ENCODE measurements at regions not wholly inside any gene's neighbourhood (a gene's known extent, or its start where the extent isn't known, plus 50 kb on each side); places are given as distances from the start of the nearest gene placed in this dataset.

DNA sequence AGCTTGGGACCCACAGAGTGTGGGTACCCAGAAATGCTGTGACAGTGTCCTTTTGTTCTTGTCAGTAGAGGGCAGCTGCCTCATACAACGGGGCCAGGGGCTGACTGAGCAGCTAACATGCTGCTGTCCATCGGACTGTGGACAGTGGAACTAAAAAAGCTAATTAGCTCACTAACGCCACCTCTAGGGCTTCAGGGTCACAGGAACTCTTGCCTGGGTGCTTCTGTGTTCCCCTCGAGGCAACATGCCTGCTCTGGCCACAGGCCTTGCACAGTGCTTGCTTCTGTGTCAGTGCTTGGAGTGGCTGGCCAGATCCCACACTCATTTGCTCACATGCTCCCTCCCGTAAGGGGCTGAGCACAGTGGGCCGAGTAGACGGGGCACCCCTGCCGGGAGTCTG, 377.0 kb downstream of the OLFM4 start:
- POLR2A ChIA-PET: no interaction called here
- H3K4me1 Mint-ChIP-seq: no peaks in the 10 kb centered on the region

DNA sequence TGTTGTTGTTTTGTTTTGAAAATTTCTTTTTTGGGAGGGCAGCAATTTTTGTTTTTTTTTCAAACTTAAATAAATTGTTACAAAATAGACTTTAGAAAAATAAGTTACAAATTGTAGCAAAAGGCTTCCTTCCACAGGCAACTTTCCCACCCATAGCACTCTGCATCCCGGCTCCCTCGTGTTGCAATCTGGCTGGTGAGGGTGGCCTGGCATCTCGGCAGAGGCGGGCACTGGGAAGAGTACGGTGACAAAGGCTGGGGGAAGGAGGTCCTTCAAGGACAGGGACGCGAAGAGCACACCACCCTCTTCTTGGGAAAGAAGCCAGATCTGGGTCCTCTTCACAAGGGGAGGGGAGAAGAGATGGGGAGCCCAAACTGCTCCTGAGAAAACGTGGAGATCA, 379.7 kb downstream of the OLFM4 start:
- Histone ChIP-seq H3K27me3 (replicated peaks in 1 of 2; ENCODE audit: control insufficient read depth in 2 of 2, extremely low read depth in 1 of 2, insufficient read depth in 2 of 2, low read length in 1 of 2) (peaks cover 0 to 2% of the 10 kb centered on the region in 2 experiments), H3K9me3 (no peaks in the 10 kb centered on the region), H3K4me1 (ENCODE audit: control insufficient read depth in 1 of 2, extremely low read depth in 1 of 2, insufficient read depth in 2 of 2, low read length in 2 of 2) (no peaks in the 10 kb centered on the region), H3K4me3 (ENCODE audit: control insufficient read depth in 1 of 2, extremely low read depth in 1 of 2, low read length in 1 of 2) (no peak overlapping the region), H3K27ac (ENCODE audit: low read length) (no peak overlapping the region), H3K36me3 (ENCODE audit: control insufficient read depth in 2 of 2, extremely low read depth in 1 of 2, insufficient read depth in 1 of 2, low read length in 1 of 2) (no peaks in the 10 kb centered on the region)
- no peak overlapping the region for H3K27ac Mint-ChIP-seq
- DNase-seq: no peak
- no peaks in the 10 kb centered on the region for H3K36me3 Mint-ChIP-seq
- ChIA-PET POLR2A (no interaction called here), CTCF (no interaction called here)
- H3K4me1 Mint-ChIP-seq: no peaks in the 10 kb centered on the region
- 100% methylated on average over 2 of the region's 8 CpGs for WGBS (ENCODE audit: insufficient coverage)
- no peak for ATAC-seq (replicated peaks in 1 of 4)
- peaks cover 0 to 4% (median 2%) of the 10 kb centered on the region in 3 donors for H3K9me3 Mint-ChIP-seq
- no peaks in the 10 kb centered on the region for H3K27me3 Mint-ChIP-seq
- no peak overlapping the region for H3K4me3 Mint-ChIP-seq

More for the DNA sequence above, 377.0 kb downstream of the OLFM4 start:
- no peaks in the 10 kb centered on the region for H3K27me3 Mint-ChIP-seq
- DNase-seq (no peak), ATAC-seq (replicated peaks in 1 of 4) (no peak)
- no peaks in the 10 kb centered on the region for H3K36me3 ChIP-seq (ENCODE audit: control insufficient read depth in 2 of 2, extremely low read depth in 1 of 2, insufficient read depth in 1 of 2, low read length in 1 of 2)
- H3K27me3 ChIP-seq (replicated peaks in 1 of 2; ENCODE audit: control insufficient read depth in 2 of 2, extremely low read depth in 1 of 2, insufficient read depth in 2 of 2, low read length in 1 of 2): peaks cover 0 to 2% of the 10 kb centered on the region in 2 experiments
- peaks cover 0 to 4% (median 2%) of the 10 kb centered on the region in 3 donors for H3K9me3 Mint-ChIP-seq
- no peak overlapping the region for H3K27ac Mint-ChIP-seq
- no peak overlapping the region for H3K4me3 Mint-ChIP-seq
- no peaks in the 10 kb centered on the region for H3K36me3 Mint-ChIP-seq
- no peaks in the 10 kb centered on the region for H3K4me1 ChIP-seq (ENCODE audit: control insufficient read depth in 1 of 2, extremely low read depth in 1 of 2, insufficient read depth in 2 of 2, low read length in 2 of 2)
- 78% methylated on average over 3 of the region's 8 CpGs for WGBS (ENCODE audit: insufficient coverage)
- no peak overlapping the region for H3K27ac ChIP-seq (ENCODE audit: low read length)
- CTCF ChIA-PET: no interaction called here
- no peak overlapping the region for H3K4me3 ChIP-seq (ENCODE audit: control insufficient read depth in 1 of 2, extremely low read depth in 1 of 2, low read length in 1 of 2)
- H3K9me3 ChIP-seq: no peaks in the 10 kb centered on the region

DNA sequence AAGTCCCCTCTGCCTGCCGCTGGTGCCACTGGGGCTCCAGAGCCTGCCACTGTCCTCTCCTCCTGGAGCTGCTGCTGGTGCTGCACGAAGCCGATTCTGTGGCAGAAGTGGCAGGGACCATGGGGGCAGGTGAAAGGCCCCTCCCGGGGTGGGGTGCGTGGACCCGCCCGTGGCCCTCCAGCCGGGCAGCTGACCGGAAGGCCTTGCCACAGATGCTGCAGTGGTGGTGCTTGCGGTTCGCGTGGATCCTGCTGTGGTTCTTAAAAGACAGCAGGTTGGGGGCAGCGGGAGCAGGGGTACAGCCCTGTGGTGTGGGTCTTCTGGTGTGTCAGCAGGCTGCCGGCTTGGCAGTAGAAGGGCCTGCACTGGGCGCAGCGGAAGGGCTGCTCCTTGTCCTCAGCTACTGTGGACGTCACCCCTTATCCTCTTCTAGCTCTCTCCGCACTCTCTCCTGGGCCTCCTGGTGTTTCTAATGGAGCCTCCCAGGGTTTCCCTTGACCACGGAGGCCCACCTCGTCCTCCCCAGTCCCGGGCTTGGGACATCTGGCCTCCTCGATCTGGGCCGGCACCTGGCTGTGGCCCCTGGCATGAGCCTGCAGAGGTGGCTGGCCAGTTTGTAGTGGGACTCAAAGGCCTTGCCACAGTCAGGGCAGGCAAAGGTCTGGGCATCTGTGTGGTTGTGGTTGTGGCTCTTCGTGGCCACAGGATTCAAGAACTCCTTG, 380.4 kb downstream of the OLFM4 start:
- H3K4me1 ChIP-seq (ENCODE audit: control insufficient read depth in 1 of 2, extremely low read depth in 1 of 2, insufficient read depth in 2 of 2, low read length in 2 of 2): no peaks in the 10 kb centered on the region
- H3K36me3 ChIP-seq (ENCODE audit: control insufficient read depth in 2 of 2, extremely low read depth in 1 of 2, insufficient read depth in 1 of 2, low read length in 1 of 2): no peaks in the 10 kb centered on the region
- H3K9me3 ChIP-seq: no peaks in the 10 kb centered on the region
- no peaks in the 10 kb centered on the region for H3K36me3 Mint-ChIP-seq
- H3K9me3 Mint-ChIP-seq: peaks cover 0 to 6% (median 4%) of the 10 kb centered on the region in 3 donors
- 95% methylated on average over 19 of the region's 24 CpGs for WGBS (ENCODE audit: insufficient coverage)
- peaks cover 0 to 2% of the 10 kb centered on the region in 2 experiments for H3K27me3 ChIP-seq (replicated peaks in 1 of 2; ENCODE audit: control insufficient read depth in 2 of 2, extremely low read depth in 1 of 2, insufficient read depth in 2 of 2, low read length in 1 of 2)
- H3K4me3 ChIP-seq (ENCODE audit: control insufficient read depth in 1 of 2, extremely low read depth in 1 of 2, low read length in 1 of 2): no peak overlapping the region
- DNase-seq (no peak), ATAC-seq (replicated peaks in 1 of 4) (no peak)
- POLR2A ChIA-PET: no interaction called here
- no peaks in the 10 kb centered on the region for H3K27me3 Mint-ChIP-seq
- H3K27ac ChIP-seq (ENCODE audit: low read length): no peak overlapping the region
- no peak overlapping the region for H3K27ac Mint-ChIP-seq
- CTCF ChIA-PET: no interaction called here
- no peaks in the 10 kb centered on the region for H3K4me1 Mint-ChIP-seq
- H3K4me3 Mint-ChIP-seq: no peak overlapping the region

DNA sequence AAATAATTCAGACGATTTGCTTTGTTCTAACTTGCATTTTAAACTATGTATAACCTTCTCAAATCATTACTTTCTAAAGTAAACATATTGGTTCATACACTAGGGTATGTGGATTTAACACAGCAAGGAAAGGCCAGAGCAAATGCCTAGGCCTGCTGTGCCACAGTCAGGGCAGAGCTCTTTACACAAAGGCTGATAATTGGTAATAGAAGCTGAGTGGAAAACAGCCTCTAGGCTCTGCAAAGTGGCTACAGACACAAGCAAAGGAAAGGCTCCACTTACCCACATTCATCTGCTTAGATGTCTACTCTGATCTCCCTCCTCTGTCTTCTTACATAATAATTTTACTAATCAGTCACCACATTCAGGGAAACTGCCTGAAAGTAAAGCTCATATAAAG, 382.9 kb downstream of the OLFM4 start:
- no peaks in the 10 kb centered on the region for H3K36me3 Mint-ChIP-seq
- H3K36me3 ChIP-seq (ENCODE audit: control insufficient read depth in 2 of 2, extremely low read depth in 1 of 2, insufficient read depth in 1 of 2, low read length in 1 of 2): no peaks in the 10 kb centered on the region
- no peak overlapping the region for H3K4me3 Mint-ChIP-seq
- ATAC-seq (replicated peaks in 1 of 4) (no peak), DNase-seq (no peak)
- no peaks in the 10 kb centered on the region for H3K4me1 ChIP-seq (ENCODE audit: control insufficient read depth in 1 of 2, extremely low read depth in 1 of 2, insufficient read depth in 2 of 2, low read length in 2 of 2)
- H3K27ac Mint-ChIP-seq: no peak overlapping the region
- H3K27ac ChIP-seq (ENCODE audit: low read length): no peak overlapping the region
- no CpG with 5 or more reads among the region's 1 CpG for WGBS (ENCODE audit: insufficient coverage)
- ChIA-PET POLR2A (no interaction called here), CTCF (no interaction called here)
- peaks cover 0 to 2% of the 10 kb centered on the region in 2 experiments for H3K27me3 ChIP-seq (replicated peaks in 1 of 2; ENCODE audit: control insufficient read depth in 2 of 2, extremely low read depth in 1 of 2, insufficient read depth in 2 of 2, low read length in 1 of 2)
- no peaks in the 10 kb centered on the region for H3K4me1 Mint-ChIP-seq
- peaks cover 0 to 7% (median 6%) of the 10 kb centered on the region in 3 donors for H3K9me3 Mint-ChIP-seq
- H3K9me3 ChIP-seq: no peaks in the 10 kb centered on the region
- no peaks in the 10 kb centered on the region for H3K27me3 Mint-ChIP-seq
- H3K4me3 ChIP-seq (ENCODE audit: control insufficient read depth in 1 of 2, extremely low read depth in 1 of 2, low read length in 1 of 2): no peak overlapping the region

DNA sequence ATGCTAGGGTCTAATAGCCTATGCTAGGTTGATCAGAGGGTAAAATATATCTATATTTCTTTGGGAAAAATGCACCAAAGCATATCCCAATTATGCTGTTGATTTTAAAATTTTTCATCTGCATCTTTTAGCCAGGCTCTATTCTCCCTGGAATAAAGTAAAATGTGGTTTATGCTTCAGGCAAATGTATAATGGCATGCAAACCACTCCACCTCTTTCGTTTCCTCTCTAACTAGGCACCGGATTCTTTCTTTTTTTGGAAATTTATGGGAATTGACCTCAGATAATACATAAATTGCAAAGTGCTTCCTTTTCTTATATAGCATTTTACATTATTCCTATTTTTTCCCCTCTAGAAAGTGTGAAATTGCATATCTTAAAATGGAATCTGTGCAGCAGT, 386.5 kb downstream of the OLFM4 start:
- no peaks in the 10 kb centered on the region for H3K9me3 ChIP-seq
- Mint-ChIP-seq H3K36me3 (no peaks in the 10 kb centered on the region), H3K27ac (no peak overlapping the region), H3K4me1 (no peaks in the 10 kb centered on the region), H3K4me3 (no peak overlapping the region), H3K27me3 (no peaks in the 10 kb centered on the region), H3K9me3 (peaks cover 2 to 13% (median 4%) of the 10 kb centered on the region in 3 donors)
- no peak overlapping the region for H3K27ac ChIP-seq (ENCODE audit: low read length)
- DNase-seq (no peak), ATAC-seq (replicated peaks in 1 of 4) (no peak)
- CTCF ChIA-PET: no interaction called here
- H3K27me3 ChIP-seq (replicated peaks in 1 of 2; ENCODE audit: control insufficient read depth in 2 of 2, extremely low read depth in 1 of 2, insufficient read depth in 2 of 2, low read length in 1 of 2): no peaks in the 10 kb centered on the region
- H3K4me1 ChIP-seq (ENCODE audit: control insufficient read depth in 1 of 2, extremely low read depth in 1 of 2, insufficient read depth in 2 of 2, low read length in 2 of 2): no peaks in the 10 kb centered on the region
- no peaks in the 10 kb centered on the region for H3K36me3 ChIP-seq (ENCODE audit: control insufficient read depth in 2 of 2, extremely low read depth in 1 of 2, insufficient read depth in 1 of 2, low read length in 1 of 2)
- H3K4me3 ChIP-seq (ENCODE audit: control insufficient read depth in 1 of 2, extremely low read depth in 1 of 2, low read length in 1 of 2): no peak overlapping the region
- POLR2A ChIA-PET: no interaction called here
- no CpG with 5 or more reads among the region's 2 CpGs for WGBS (ENCODE audit: insufficient coverage)

DNA sequence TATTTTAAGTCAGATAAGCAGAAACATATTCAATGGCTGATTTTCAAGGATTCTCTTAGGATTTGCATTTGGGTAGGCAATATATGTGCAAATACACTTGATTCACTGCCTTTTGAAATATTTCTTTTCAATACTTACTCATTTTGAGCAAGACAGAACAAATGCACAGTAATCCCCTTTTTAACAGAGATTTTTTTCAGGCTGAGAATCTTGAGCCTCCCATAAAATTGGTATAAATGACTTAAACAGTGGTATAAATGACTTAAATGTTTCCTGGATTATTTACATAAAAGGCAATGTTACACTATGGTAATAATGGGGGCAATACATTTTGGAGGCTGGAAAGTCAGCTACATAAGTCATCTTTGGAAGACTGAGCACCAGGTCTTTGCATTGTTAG, 389.0 kb downstream of the OLFM4 start:
- no peaks in the 10 kb centered on the region for H3K4me1 ChIP-seq (ENCODE audit: control insufficient read depth in 1 of 2, extremely low read depth in 1 of 2, insufficient read depth in 2 of 2, low read length in 2 of 2)
- no peaks in the 10 kb centered on the region for H3K9me3 ChIP-seq
- CTCF ChIA-PET: no interaction called here
- Mint-ChIP-seq H3K4me1 (no peaks in the 10 kb centered on the region), H3K9me3 (peaks cover 2 to 16% (median 4%) of the 10 kb centered on the region in 3 donors), H3K27ac (no peak overlapping the region), H3K36me3 (no peaks in the 10 kb centered on the region), H3K4me3 (no peak overlapping the region), H3K27me3 (no peaks in the 10 kb centered on the region)
- POLR2A ChIA-PET: no interaction called here
- ATAC-seq (replicated peaks in 1 of 4) (no peak), DNase-seq (no peak)
- no peak overlapping the region for H3K27ac ChIP-seq (ENCODE audit: low read length)
- H3K4me3 ChIP-seq (ENCODE audit: control insufficient read depth in 1 of 2, extremely low read depth in 1 of 2, low read length in 1 of 2): no peak overlapping the region
- H3K36me3 ChIP-seq (ENCODE audit: control insufficient read depth in 2 of 2, extremely low read depth in 1 of 2, insufficient read depth in 1 of 2, low read length in 1 of 2): no peaks in the 10 kb centered on the region
- H3K27me3 ChIP-seq (replicated peaks in 1 of 2; ENCODE audit: control insufficient read depth in 2 of 2, extremely low read depth in 1 of 2, insufficient read depth in 2 of 2, low read length in 1 of 2): no peaks in the 10 kb centered on the region

DNA sequence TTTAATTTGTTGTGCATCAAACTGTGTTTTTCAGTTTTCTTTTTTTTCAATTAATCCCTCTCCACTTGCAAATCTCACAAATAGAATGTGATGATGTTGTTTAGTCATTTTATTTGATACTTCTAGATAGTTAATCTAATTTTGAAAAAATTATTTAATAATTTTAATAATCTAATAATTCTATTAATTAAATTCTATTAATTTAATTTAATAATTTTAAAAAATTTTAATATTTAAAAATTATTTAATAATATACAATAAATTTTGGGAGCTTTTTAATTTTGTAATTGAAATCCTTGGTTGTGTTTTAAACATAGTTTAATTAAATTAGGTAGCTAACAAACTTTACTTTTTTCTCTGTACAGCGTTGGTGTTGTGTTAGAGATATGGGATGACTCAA, 393.8 kb downstream of the OLFM4 start:
- no CpG with 5 or more reads among the region's 1 CpG for WGBS (ENCODE audit: insufficient coverage)
- H3K36me3 ChIP-seq (ENCODE audit: control insufficient read depth in 2 of 2, extremely low read depth in 1 of 2, insufficient read depth in 1 of 2, low read length in 1 of 2): no peaks in the 10 kb centered on the region
- no peak overlapping the region for H3K4me3 ChIP-seq (ENCODE audit: control insufficient read depth in 1 of 2, extremely low read depth in 1 of 2, low read length in 1 of 2)
- Mint-ChIP-seq H3K4me3 (no peak overlapping the region), H3K4me1 (no peaks in the 10 kb centered on the region), H3K27me3 (no peaks in the 10 kb centered on the region), H3K27ac (no peak overlapping the region), H3K9me3 (peaks cover 0 to 10% (median 5%) of the 10 kb centered on the region in 3 donors), H3K36me3 (no peaks in the 10 kb centered on the region)
- POLR2A ChIA-PET: no interaction called here
- H3K27me3 ChIP-seq (replicated peaks in 1 of 2; ENCODE audit: control insufficient read depth in 2 of 2, extremely low read depth in 1 of 2, insufficient read depth in 2 of 2, low read length in 1 of 2): no peaks in the 10 kb centered on the region
- H3K4me1 ChIP-seq (ENCODE audit: control insufficient read depth in 1 of 2, extremely low read depth in 1 of 2, insufficient read depth in 2 of 2, low read length in 2 of 2): no peaks in the 10 kb centered on the region
- no peak overlapping the region for H3K27ac ChIP-seq (ENCODE audit: low read length)
- DNase-seq (no peak), ATAC-seq (replicated peaks in 1 of 4) (no peak)
- CTCF ChIA-PET: no interaction called here
- H3K9me3 ChIP-seq: no peaks in the 10 kb centered on the region

All from T-cell (primary cell).